Psoas muscle (tissue), 7 donors: ENCODE measurements at regions not wholly inside any gene's neighbourhood (a gene's known extent, or its start where the extent isn't known, plus 50 kb on each side); places are given as distances from the start of the nearest gene placed in this dataset.
"Not testable (repeated sequence)": the region's sequence is repeated elsewhere in the genome, so short reads cannot be mapped to it uniquely, and the experiment has no call there.

ENCODE experiments used
- ATAC-seq, 4 donors: fragments of 200-7000 bp; cut with Tn5 transposase; one replicate each; pipeline ENCODE4 v1.9.1; 2020; ENCODE audit warnings: moderate library complexity in 3 of 4, mild to moderate bottlenecking in 2 of 4
- DNase-seq, 2 donors: peaks; one replicate each; pipeline ENCODE4 v3.0.0-alpha.2; 2020
- H3K27ac ChIP-seq: fragments of 200-600 bp; one replicate; pipeline ENCODE4 v1.8.0; 2022
- H3K27me3 ChIP-seq, 3 donors: fragments of 200-600 bp in 1 of 3; one replicate each; pipeline versions ENCODE4 v1.6.1 to v1.8.0; 2013 to 2022; ENCODE audit warnings: low read length in 2 of 3, mild to moderate bottlenecking in 2 of 3, moderate library complexity in 1 of 3; ENCODE audit not compliant: insufficient read depth in 3 of 3
- H3K36me3 ChIP-seq, 2 donors: fragments of 200-600 bp in 1 of 2; one replicate each; pipeline versions ENCODE4 v1.6.1 to v1.8.0; 2013 to 2022; ENCODE audit warnings: low read depth in 1 of 2, mild to moderate bottlenecking in 1 of 2, moderate library complexity in 1 of 2; ENCODE audit not compliant: insufficient read depth in 1 of 2
- H3K4me1 ChIP-seq: fragments of 200-600 bp; one replicate; pipeline ENCODE4 v1.8.0; 2022
- H3K4me3 ChIP-seq: fragments of 200-600 bp; one replicate; pipeline ENCODE4 v1.8.0; 2022; ENCODE audit warnings: mild to moderate bottlenecking
- H3K9me3 ChIP-seq: fragments of 200-600 bp; one replicate; pipeline ENCODE4 v1.8.0; 2022
- WGBS, 3 donors: extraction: QIAGEN DNeasy Blood & Tissue Kit; methylation state at CpG; one replicate each; pipeline versions ENCODE4 v1.1.6 to v1.1.7; 2013; 5-methylcytosine and 5-hydroxymethylcytosine counted together
- intact Hi-C, 2 donors: fragments of 100-400 bp; cut with DNase I; formaldehyde crosslinking; loops; one replicate each; pipeline versions ENCODE4 v1.11.0 to v1.14.2; 2022
- TF ChIP-seq, protein P1 (sequence below): fragments of 200-600 bp; IDR thresholded peaks from one replicate; pipeline ENCODE4 v1.8.0; 2022; ENCODE audit warnings: antibody characterized with exemption
- donor health status: healthy with polysubstance abuse.
- donor health status: DM: no; HTN: no; CAD: no; lungs with moderate emphysema.
- donor health status: Bipolar disorder and iron deficiency.
- donor health status: healthy.
- donor health status: DM: yes; HTN: yes; CAD: no.
- donor health status: DM: no; HTN: no; CAD: no.
- donor health status: DM: yes; HTN: yes; CAD: no.

DNA sequence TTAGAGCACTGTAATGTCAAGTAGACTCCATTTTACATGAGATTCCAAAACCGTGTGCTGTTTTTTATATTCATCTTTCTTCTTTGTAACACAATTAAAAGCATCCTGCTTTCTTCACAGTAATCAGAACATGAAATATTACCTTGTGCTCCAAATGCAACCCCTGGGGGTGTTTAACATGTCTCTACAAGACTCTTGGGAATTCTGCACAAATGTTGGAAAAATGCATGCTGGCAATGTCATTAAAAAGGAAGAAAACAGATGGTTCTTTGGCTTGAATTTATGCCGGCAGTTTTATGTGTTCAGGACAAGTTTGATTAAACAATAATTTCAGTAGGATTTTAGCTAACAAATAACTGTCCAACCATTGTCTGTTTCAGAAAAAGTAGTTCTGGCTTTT, 159.1 kb downstream of the LIG4 start:
- no peak overlapping the region for H3K27ac ChIP-seq
- TF ChIP-seq, protein P1, sequence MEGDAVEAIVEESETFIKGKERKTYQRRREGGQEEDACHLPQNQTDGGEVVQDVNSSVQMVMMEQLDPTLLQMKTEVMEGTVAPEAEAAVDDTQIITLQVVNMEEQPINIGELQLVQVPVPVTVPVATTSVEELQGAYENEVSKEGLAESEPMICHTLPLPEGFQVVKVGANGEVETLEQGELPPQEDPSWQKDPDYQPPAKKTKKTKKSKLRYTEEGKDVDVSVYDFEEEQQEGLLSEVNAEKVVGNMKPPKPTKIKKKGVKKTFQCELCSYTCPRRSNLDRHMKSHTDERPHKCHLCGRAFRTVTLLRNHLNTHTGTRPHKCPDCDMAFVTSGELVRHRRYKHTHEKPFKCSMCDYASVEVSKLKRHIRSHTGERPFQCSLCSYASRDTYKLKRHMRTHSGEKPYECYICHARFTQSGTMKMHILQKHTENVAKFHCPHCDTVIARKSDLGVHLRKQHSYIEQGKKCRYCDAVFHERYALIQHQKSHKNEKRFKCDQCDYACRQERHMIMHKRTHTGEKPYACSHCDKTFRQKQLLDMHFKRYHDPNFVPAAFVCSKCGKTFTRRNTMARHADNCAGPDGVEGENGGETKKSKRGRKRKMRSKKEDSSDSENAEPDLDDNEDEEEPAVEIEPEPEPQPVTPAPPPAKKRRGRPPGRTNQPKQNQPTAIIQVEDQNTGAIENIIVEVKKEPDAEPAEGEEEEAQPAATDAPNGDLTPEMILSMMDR = no peak
- H3K4me3 ChIP-seq = no peak overlapping the region
- H3K36me3 ChIP-seq = no peaks in the 10 kb centered on the region
- DNase-seq (no peak), ATAC-seq (no peak)
- H3K27me3 ChIP-seq = peaks cover 0 to 1% (median 0%) of the 10 kb centered on the region in 3 donors
- H3K4me1 ChIP-seq = no peaks in the 10 kb centered on the region
- no peaks in the 10 kb centered on the region for H3K9me3 ChIP-seq
- intact Hi-C loops = no loop called here
- WGBS, 3 donors = 13 to 19% (median 15%) methylated on average over 2 of the region's 2 CpGs

DNA sequence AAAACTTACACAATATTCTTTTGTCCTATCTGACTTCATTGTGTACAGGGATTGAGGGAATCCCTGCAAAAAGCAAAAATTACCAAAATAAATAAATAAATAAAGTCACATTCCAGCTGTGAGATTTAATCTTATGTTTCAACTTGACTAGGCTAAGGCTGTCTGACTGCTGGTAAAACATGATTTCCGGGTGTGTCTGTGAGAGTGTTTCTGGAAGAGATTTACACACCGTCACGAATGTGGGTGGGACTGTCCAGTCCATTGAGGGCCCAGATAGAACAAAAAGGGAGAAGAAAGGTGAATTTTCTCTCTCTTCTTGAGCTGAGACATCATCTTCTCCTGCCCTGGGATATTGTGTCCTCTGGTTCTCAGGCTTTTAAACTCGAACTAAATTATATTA, 166.1 kb downstream of the LIG4 start:
- Histone ChIP-seq H3K27me3 (no peaks in the 10 kb centered on the region), H3K4me1 (no peaks in the 10 kb centered on the region), H3K9me3 (no peaks in the 10 kb centered on the region), H3K27ac (no peak overlapping the region), H3K4me3 (no peak overlapping the region), H3K36me3 (no peaks in the 10 kb centered on the region)
- TF ChIP-seq, protein P1 = no peak
- no peak for ATAC-seq
- 19 to 33% (median 25%) methylated on average over 4 of the region's 4 CpGs for WGBS, 3 donors
- intact Hi-C loops = no loop called here
- no peak for DNase-seq

DNA sequence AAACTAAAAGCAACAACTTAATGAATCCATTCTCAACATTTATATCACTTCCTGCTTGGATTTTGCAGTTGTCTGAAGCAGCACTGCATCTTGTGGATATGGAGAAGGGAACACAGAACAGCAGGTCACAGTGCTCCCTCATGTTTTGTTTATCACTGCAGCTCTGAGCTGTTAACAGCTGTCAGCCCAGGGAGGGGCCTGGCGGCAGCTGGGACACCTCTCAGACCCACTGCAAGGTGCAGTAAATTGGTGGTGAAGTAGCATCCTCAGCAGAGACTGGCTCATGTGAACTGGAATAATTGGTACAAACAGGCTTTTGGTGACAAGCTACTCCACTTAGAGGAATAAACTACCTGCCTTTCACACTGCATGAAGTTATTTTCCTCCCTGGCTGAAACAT, 170.4 kb downstream of the LIG4 start:
- no peak for ATAC-seq
- WGBS, 3 donors = 13 to 22% (median 20%) methylated on average over 1 of the region's 1 CpG
- H3K36me3 ChIP-seq = no peaks in the 10 kb centered on the region
- no peaks in the 10 kb centered on the region for H3K9me3 ChIP-seq
- H3K4me1 ChIP-seq = no peaks in the 10 kb centered on the region
- no peak overlapping the region for H3K27ac ChIP-seq
- no peaks in the 10 kb centered on the region for H3K27me3 ChIP-seq
- no peak overlapping the region for H3K4me3 ChIP-seq
- intact Hi-C loops = no loop called here
- no peak for DNase-seq
- TF ChIP-seq, protein P1 = no peak

DNA sequence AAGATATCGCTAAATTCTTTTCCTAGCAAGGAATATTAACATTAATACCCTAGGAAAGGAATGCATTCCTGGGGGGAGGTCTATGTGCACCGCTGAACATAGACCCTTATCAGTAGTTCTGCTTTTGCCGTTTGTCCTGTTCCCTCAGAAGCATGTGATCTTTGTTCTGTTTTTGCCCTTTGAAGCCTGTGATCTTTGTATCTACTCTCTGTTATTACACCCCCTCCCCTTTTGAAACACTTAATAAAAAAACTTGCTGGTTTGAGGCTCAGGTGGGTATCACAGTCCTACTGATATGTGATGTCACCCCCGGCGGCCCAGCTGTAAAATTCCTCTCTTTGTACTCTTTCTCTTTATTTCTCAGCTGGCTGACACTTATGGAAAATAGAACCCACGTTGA, 172.5 kb downstream of the LIG4 start:
- ATAC-seq, H3K36me3 ChIP-seq, intact Hi-C loops, H3K27me3 ChIP-seq, H3K4me1 ChIP-seq, H3K4me3 ChIP-seq, DNase-seq, H3K27ac ChIP-seq, H3K9me3 ChIP-seq: not testable (repeated sequence)
- whole genome bisulfite sequencing, 3 donors = 82 to 83% (median 82%) methylated on average over 6 of the region's 6 CpGs

DNA sequence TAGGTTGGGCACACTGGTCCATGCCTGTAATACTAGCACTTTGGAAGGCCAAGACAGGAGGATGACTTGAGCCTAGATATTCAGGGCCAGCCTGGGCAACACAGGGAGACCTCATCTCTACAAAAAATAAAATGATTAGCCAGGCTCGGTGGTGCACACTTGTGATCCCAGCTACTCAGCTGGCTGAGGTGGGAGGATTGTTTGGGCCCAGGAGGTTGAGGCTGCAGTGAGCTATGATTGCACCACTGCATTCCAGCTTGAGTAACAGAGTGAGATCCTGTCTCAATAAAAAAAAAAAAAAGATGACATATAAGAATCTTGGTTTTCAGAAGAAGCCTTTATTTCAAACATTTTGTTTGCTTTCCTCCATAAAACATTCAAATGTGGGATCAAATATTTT, 178.0 kb downstream of the LIG4 start:
- intact Hi-C loops = no loop called here
- H3K4me3 ChIP-seq = no peak overlapping the region
- no peaks in the 10 kb centered on the region for H3K4me1 ChIP-seq
- no peaks in the 10 kb centered on the region for H3K36me3 ChIP-seq
- H3K27ac ChIP-seq = no peak overlapping the region
- TF ChIP-seq, protein P1 = no peak
- no peaks in the 10 kb centered on the region for H3K27me3 ChIP-seq
- 50 to 57% (median 55%) methylated on average over 1 of the region's 1 CpG for WGBS, 3 donors
- ATAC-seq (no peak), DNase-seq (no peak)
- no peaks in the 10 kb centered on the region for H3K9me3 ChIP-seq
